GM10266 (cell line): ENCODE measurements at regions not wholly inside any gene's neighbourhood (a gene's known extent, or its start where the extent isn't known, plus 50 kb on each side); places are given as distances from the start of the nearest gene placed in this dataset.
"Not testable (repeated sequence)": the region's sequence is repeated elsewhere in the genome, so short reads cannot be mapped to it uniquely, and the experiment has no call there.

Experiments
- DNase-seq: peaks from one replicate; pipeline ENCODE4 v3.0.0; 2012; ENCODE audit errors: extremely low spot score
- TF ChIP-seq, protein P1 (sequence below): IDR thresholded peaks from 2 replicates; pipeline ENCODE4 v1.5.1; 2012; ENCODE audit warnings: mild to moderate bottlenecking, low read depth; ENCODE audit not compliant: control insufficient read depth, insufficient read depth; ENCODE audit errors: missing control alignments

DNA sequence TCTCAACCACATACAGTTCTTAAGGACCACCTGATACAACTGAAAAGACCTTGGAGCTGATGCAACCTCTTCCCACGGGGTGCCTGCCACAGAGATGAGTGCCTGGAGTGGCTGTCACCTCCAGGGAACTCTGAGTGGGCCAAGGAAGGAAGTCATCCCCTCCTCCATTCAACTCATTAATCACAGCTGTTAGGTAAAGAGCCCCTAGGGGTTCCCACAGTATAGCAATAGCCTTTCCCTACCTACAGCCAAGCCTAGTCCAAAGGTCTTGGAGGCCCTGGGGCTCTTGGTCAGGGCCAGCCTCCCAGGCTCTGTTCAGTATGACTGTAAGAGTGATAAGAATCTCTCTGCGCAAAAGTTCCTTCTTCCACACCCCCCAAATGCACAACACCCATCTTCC is 70.4 kb upstream of the NFE2L3 start:
- TF ChIP-seq, protein P1, sequence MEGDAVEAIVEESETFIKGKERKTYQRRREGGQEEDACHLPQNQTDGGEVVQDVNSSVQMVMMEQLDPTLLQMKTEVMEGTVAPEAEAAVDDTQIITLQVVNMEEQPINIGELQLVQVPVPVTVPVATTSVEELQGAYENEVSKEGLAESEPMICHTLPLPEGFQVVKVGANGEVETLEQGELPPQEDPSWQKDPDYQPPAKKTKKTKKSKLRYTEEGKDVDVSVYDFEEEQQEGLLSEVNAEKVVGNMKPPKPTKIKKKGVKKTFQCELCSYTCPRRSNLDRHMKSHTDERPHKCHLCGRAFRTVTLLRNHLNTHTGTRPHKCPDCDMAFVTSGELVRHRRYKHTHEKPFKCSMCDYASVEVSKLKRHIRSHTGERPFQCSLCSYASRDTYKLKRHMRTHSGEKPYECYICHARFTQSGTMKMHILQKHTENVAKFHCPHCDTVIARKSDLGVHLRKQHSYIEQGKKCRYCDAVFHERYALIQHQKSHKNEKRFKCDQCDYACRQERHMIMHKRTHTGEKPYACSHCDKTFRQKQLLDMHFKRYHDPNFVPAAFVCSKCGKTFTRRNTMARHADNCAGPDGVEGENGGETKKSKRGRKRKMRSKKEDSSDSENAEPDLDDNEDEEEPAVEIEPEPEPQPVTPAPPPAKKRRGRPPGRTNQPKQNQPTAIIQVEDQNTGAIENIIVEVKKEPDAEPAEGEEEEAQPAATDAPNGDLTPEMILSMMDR: no peak
- DNase-seq: no peak

GRCh38 chr7:26083113-26083512 is 68.9 kb upstream of the NFE2L3 start:
- TF ChIP-seq, protein P1: no peak
- DNase-seq: no peak

DNA sequence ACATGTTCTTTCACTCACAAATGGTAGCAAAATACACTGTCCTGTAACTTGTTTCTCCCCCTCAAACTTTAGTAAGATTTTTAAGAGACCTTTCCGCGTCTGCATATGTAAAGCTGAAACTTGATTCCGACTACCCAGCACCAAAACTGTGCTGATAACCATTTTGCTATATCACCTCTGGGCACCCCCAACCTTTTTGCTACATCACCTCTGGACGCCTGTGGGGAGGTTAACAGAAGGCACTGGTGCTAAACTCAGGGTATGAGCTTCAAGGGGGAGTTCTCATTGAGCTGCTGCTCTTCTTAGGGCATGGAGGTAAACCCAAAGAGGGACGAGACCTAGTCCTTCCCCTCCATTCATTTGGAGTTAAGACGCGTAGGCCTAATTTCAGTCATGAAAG is 67.6 kb upstream of the NFE2L3 start:
- TF ChIP-seq, protein P1: no peak
- no peak for DNase-seq

GRCh38 chr7:26085771-26086170 is 66.2 kb upstream of the NFE2L3 start:
- TF ChIP-seq, protein P1: no peak
- DNase-seq: no peak

DNA sequence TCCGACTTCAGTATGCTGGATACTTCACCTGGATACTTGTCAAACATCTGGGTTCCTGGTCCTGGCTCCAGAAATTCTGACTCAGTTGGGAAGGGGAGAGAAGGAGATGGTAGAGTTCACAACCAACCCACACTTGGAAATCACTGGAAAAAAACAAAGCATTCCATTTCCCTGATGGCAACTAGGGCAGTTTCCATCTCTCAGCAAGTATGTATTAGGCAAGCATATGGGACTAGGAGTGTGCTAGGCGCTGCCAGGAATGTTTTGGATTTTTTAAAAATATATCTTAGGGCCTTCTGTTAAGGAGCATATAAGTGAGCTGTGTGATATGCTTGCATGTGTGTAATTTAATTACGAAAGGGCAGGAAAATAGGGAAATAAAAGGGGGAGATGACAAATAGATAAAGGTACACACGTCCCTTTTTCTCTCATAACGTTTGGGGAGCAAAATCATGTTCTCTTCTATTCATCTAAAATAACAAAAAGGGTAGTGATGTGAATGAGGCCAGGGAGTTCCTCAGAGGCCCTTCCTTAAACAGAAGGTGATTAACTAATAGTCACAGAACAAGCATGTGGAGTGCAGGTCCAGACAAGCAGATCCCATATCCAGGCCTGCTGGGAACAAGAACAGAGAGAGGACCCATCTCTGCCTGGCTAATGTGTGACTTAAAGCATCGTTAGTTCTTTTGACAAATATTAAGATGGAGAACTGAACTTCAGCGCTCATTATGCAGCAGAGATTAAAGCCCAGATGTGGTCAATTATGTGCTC is 64.5 kb upstream of the NFE2L3 start:
- TF ChIP-seq, protein P1: no peak
- DNase-seq: no peak

- not testable (repeated sequence) for DNase-seq
Measured at GRCh38 chr7:26089469-26089868, 62.5 kb upstream of the NFE2L3 start.

GRCh38 chr7:26090927-26091519 is 61.0 kb upstream of the NFE2L3 start:
- TF ChIP-seq, protein P1: peak; percentile 71
- DNase-seq: peak; percentile 49
